Upper lobe of left lung (tissue), 6 donors: ENCODE measurements at regions not wholly inside any gene's neighbourhood (a gene's known extent, or its start where the extent isn't known, plus 50 kb on each side); places are given as distances from the start of the nearest gene placed in this dataset.
"Not testable (repeated sequence)": the region's sequence is repeated elsewhere in the genome, so short reads cannot be mapped to it uniquely, and the experiment has no call there.

Experiments used
- ATAC-seq, 2 donors: fragments of 200-7000 bp; cut with Tn5 transposase; one replicate each; pipeline ENCODE4 v1.9.1; 2022; ENCODE audit warnings: mild to moderate bottlenecking in 2 of 2, moderate library complexity in 2 of 2; ENCODE audit not compliant: low FRiP score in 2 of 2
- DNase-seq, 2 donors: peaks; one replicate each; pipeline ENCODE4 v3.0.0-alpha.2; 2019 to 2020
- H3K27ac ChIP-seq, 4 donors: fragments of 200-600 bp; sonication (generic); one replicate each; pipeline ENCODE4 v1.5.1; 2016 to 2019
- H3K27me3 ChIP-seq, 4 donors: fragments of 200-600 bp; sonication (generic); one replicate each; pipeline ENCODE4 v1.5.1; 2017 to 2019
- H3K36me3 ChIP-seq, 4 donors: fragments of 200-600 bp; sonication (generic); one replicate each; pipeline ENCODE4 v1.5.1; 2016 to 2019
- H3K4me1 ChIP-seq, 4 donors: fragments of 200-600 bp; sonication (generic); one replicate each; pipeline ENCODE4 v1.5.1; 2018 to 2019
- H3K4me3 ChIP-seq, 4 donors: fragments of 200-600 bp; sonication (generic); one replicate each; pipeline ENCODE4 v1.5.1; 2017 to 2019; ENCODE audit warnings: mild to moderate bottlenecking in 2 of 4, moderate library complexity in 1 of 4
- H3K9me3 ChIP-seq, 4 donors: fragments of 200-600 bp; sonication (generic); one replicate each; pipeline ENCODE4 v1.5.1; 2018 to 2019
- EP300 ChIP-seq, 4 donors: sonication (generic); formaldehyde crosslinking; IDR thresholded peaks; one replicate each; pipeline ENCODE4 v1.5.1; 2017; ENCODE audit warnings: antibody characterized with exemption in 4 of 4, control low read depth in 2 of 4
- POLR2A ChIP-seq, 4 donors: fragments of 450-650 bp; IDR thresholded peaks; one replicate each; pipeline ENCODE4 v1.5.1; 2016 to 2017; ENCODE audit warnings: antibody characterized with exemption in 4 of 4, mild to moderate bottlenecking in 2 of 4
- POLR2AphosphoS5 ChIP-seq, 2 donors: sonication (generic); formaldehyde crosslinking; IDR thresholded peaks; one replicate each; pipeline ENCODE4 v1.5.1; 2017; ENCODE audit warnings: antibody characterized with exemption in 2 of 2
- WGBS, 2 donors: methylation state at CpG; one replicate each; pipeline ENCODE4 v1.1.5; 2017 to 2018; 5-methylcytosine and 5-hydroxymethylcytosine counted together
- TF ChIP-seq, protein P1 (sequence below), 6 experiments: fragments of 450-650 bp in 4 of 6; fragments of 200-600 bp in 2 of 6; sonication (generic) in 2 of 6; IDR thresholded peaks; one replicate each; pipeline ENCODE4 v1.5.1; 2016 to 2019; ENCODE audit warnings: antibody characterized with exemption in 6 of 6
- donor health status: DM: no; HTN: no; CAD: no; lungs with moderate emphysema.
- donor health status: DM: no; HTN: yes; CAD: no; lungs with severe emphysema.

DNA sequence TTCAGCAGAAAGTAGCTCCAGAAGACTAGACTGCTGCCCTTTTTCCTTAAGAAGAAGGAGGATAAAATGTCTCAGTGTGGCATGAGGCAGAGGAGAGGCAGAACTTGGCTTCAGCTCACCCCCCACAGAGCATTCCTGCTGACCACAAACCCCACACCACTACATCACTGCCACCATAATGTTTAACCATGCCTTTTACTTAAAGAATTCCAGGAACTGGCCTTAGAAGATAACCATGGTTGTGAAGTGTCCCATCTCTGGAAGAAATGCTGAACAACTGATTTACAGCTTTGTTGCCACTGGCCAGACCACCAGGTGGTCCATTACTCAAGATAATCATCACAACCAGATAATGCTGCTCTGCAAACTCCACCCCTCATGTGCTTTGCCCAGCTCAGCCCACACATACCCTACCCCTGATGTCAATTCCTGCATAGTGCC lies 154.1 kb downstream of the CD24 start:
- TF ChIP-seq, protein P1, sequence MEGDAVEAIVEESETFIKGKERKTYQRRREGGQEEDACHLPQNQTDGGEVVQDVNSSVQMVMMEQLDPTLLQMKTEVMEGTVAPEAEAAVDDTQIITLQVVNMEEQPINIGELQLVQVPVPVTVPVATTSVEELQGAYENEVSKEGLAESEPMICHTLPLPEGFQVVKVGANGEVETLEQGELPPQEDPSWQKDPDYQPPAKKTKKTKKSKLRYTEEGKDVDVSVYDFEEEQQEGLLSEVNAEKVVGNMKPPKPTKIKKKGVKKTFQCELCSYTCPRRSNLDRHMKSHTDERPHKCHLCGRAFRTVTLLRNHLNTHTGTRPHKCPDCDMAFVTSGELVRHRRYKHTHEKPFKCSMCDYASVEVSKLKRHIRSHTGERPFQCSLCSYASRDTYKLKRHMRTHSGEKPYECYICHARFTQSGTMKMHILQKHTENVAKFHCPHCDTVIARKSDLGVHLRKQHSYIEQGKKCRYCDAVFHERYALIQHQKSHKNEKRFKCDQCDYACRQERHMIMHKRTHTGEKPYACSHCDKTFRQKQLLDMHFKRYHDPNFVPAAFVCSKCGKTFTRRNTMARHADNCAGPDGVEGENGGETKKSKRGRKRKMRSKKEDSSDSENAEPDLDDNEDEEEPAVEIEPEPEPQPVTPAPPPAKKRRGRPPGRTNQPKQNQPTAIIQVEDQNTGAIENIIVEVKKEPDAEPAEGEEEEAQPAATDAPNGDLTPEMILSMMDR (IDR thresholded peaks at IDR 0.05), result no peak
- TF ChIP-seq POLR2AphosphoS5 (IDR thresholded peaks at IDR 0.05) (no peak), EP300 (IDR thresholded peaks at IDR 0.05) (no peak), POLR2A (IDR thresholded peaks at IDR 0.05) (no peak)
- no peak for DNase-seq
- Histone ChIP-seq H3K27ac (no peak overlapping the region), H3K27me3 (no peaks in the 10 kb centered on the region), H3K36me3 (no peaks in the 10 kb centered on the region), H3K9me3 (no peaks in the 10 kb centered on the region), H3K4me1 (no peaks in the 10 kb centered on the region), H3K4me3 (no peak overlapping the region)
- ATAC-seq, result no peak

DNA sequence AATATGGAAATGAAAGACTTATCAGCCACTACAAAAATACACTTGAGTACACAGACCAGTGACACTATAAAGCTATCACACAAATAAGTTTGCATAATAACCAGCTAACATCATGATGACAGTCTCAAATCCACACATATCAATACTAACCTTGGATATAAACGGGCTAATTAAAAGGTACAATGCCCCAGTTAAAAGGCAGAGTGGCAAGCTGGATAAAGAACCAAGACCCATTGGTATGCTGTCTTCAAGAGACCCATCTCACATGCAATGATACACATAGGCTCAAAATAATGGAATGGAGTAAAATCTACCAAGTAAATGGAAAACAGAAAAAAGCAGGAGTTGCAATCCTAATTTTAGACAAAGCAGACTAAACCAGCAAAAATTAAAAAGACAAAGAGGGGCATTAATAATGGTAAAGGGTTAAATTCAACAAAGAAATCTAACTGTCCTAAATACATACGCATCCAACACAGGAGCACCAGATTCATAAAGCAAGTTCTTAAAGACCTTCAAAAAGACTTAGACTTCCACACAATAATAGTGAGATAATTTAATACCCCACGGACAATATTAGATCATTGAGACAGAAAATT lies 163.3 kb downstream of the CD24 start:
- no peaks in the 10 kb centered on the region for H3K27me3 ChIP-seq
- H3K4me3 ChIP-seq, result no peak overlapping the region
- TF ChIP-seq EP300 (IDR thresholded peaks at IDR 0.05), result no peak
- peaks cover 8 to 48% (median 33%) of the 10 kb centered on the region in 4 donors for H3K9me3 ChIP-seq
- no peak for ATAC-seq
- no peak for DNase-seq
- no peak overlapping the region for H3K27ac ChIP-seq
- H3K4me1 ChIP-seq, result no peaks in the 10 kb centered on the region
- H3K36me3 ChIP-seq, result no peaks in the 10 kb centered on the region
- 90 to 91% methylated on average over 3 of the region's 3 CpGs for WGBS, 2 donors

DNA sequence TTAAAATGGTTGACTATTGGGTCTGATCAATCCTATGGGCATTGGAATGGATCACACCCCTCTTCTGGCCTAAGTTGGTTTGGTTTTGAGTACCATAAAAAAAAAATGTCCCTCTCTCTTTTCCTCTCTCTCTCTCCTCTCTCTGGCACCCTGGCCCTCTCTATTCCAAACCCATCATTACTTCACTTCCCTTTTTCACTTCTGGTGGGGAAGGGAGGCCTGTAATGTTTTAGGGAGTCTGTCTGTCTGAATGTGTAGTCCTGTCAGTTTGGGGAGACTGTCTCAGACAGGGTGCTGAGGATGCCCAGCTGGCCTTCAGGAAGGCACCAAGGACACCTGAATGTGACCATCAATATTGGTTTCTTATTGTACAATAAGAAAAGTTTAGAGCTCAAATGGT lies 165.8 kb downstream of the CD24 start:
- Histone ChIP-seq H3K4me1 (no peaks in the 10 kb centered on the region), H3K36me3 (no peaks in the 10 kb centered on the region), H3K27ac (no peak overlapping the region), H3K9me3 (peaks cover 8 to 48% (median 33%) of the 10 kb centered on the region in 4 donors), H3K4me3 (no peak overlapping the region), H3K27me3 (no peaks in the 10 kb centered on the region)
- no peak for ATAC-seq
- TF ChIP-seq, protein P1 (IDR thresholded peaks at IDR 0.05), result no peak
- TF ChIP-seq POLR2A (IDR thresholded peaks at IDR 0.05) (no peak), POLR2AphosphoS5 (IDR thresholded peaks at IDR 0.05) (no peak), EP300 (IDR thresholded peaks at IDR 0.05) (no peak)
- no peak for DNase-seq

DNA sequence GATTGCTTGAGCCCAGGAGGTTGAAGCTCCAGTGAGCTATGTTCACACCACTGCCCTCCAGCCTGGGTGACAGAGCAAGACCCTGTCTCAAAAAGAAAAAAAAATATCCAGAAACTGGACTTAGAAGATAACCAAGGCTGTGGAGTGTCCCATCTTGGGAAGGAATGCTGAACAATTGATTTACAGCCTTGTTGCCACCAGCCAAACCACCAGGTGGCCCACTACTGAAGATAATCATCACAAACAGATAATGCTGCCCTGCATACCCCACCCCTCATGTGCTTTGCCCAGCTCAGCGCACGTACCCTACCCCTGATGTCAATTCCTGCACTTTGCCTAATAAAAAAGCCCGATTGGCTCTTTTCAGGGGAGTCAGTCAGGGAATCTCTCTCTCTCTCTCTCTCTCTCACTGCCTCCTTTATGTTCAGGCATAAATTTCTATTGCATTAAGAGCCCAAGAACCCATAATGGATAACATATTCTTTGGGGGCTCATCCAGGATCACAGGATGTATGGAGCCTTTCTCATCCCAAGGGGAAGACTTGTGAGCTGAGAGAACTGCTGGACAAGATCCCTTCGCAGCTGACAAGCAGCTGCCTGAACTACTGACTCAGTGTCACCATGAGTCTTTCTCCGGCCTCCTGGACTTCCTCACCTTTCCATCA lies 166.4 kb downstream of the CD24 start:
- no peaks in the 10 kb centered on the region for H3K27me3 ChIP-seq
- H3K9me3 ChIP-seq, result peaks cover 8 to 48% (median 33%) of the 10 kb centered on the region in 4 donors
- no peaks in the 10 kb centered on the region for H3K36me3 ChIP-seq
- ATAC-seq, result no peak
- no peak for DNase-seq
- 91% methylated on average over 5 of the region's 5 CpGs for WGBS, 2 donors
- no peak for TF ChIP-seq EP300 (IDR thresholded peaks at IDR 0.05)
- no peak for TF ChIP-seq POLR2A (IDR thresholded peaks at IDR 0.05)
- TF ChIP-seq POLR2AphosphoS5 (IDR thresholded peaks at IDR 0.05), result no peak
- TF ChIP-seq, protein P1 (IDR thresholded peaks at IDR 0.05), result no peak
- H3K27ac ChIP-seq, result no peak overlapping the region
- H3K4me1 ChIP-seq, result no peaks in the 10 kb centered on the region
- no peak overlapping the region for H3K4me3 ChIP-seq

DNA sequence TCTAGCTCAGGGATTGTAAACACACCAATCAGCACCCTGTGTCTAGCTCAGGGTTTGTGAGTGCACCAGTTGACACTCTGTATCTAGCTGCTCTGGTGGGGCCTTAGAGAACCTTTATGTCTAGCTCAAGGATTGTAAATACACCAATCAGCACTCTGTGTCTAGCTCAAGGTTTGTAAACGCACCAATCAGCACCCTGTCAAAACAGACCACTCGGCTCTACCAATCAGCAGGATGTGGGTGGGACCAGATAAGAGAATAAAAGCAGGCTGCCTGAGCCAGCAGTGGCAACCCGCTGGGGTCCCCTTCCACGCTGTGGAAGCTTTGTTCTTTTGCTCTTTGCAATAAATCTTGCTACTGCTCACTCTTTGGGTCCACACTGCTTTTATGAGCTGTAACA lies 168.3 kb downstream of the CD24 start:
- H3K36me3 ChIP-seq, H3K27me3 ChIP-seq, H3K27ac ChIP-seq, H3K4me1 ChIP-seq, H3K4me3 ChIP-seq, ATAC-seq, DNase-seq: not testable (repeated sequence)
- H3K9me3 ChIP-seq, result peaks cover 8 to 40% (median 25%) of the 10 kb centered on the region in 4 donors
- 82 to 94% methylated on average over 4 of the region's 4 CpGs for WGBS, 2 donors

DNA sequence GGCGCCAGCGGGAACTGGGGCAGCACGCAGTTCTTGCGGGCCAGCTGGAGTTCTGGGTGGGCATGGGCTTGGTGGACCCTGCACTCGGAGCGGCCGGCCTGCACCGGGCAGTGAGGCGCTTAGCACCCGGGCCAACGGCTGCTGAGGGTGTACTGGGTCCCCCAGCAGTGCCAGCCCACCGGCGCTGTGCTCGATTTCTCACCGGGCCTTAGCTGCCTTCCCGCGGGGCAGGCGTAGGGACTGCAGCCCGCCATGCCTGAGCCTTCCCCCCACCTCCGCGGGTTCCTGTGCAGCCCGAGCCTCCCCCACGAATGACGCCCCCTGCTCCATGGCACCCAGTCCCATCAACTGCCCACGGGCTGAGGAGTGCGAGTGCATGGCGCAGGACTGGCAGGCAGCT lies 168.8 kb downstream of the CD24 start:
- DNase-seq, result peak in 1 of 2 donors; percentile 57
- no peak overlapping the region for H3K4me3 ChIP-seq
- no peaks in the 10 kb centered on the region for H3K4me1 ChIP-seq
- peaks cover 8 to 35% (median 23%) of the 10 kb centered on the region in 4 donors for H3K9me3 ChIP-seq
- no peak overlapping the region for H3K27ac ChIP-seq
- TF ChIP-seq EP300 (IDR thresholded peaks at IDR 0.05), result no peak
- no peak for TF ChIP-seq POLR2AphosphoS5 (IDR thresholded peaks at IDR 0.05)
- TF ChIP-seq POLR2A (IDR thresholded peaks at IDR 0.05), result no peak
- TF ChIP-seq, protein P1 (IDR thresholded peaks at IDR 0.05), result no peak
- WGBS, 2 donors, result 90 to 93% methylated on average over 6 to 27 of the region's 27 CpGs
- ATAC-seq, result no peak
- no peaks in the 10 kb centered on the region for H3K36me3 ChIP-seq
- H3K27me3 ChIP-seq, result no peaks in the 10 kb centered on the region
